OCI-LY7 (cell line): ENCODE measurements at regions not wholly inside any gene's neighbourhood (a gene's known extent, or its start where the extent isn't known, plus 50 kb on each side); places are given as distances from the start of the nearest gene placed in this dataset.

Experiments used
- BruUV-seq: library from RNA; stranded (reverse); fragments of 400-500 nt; replicated peaks from 2 replicates; lab custom pipeline; 2021; lab: Mats Ljungman, UMichigan
- CTCF ChIA-PET: fragments of 300-600 bp; sonication (Branson Sonifier 250); formaldehyde crosslinking; loops from one replicate; lab custom pipeline; 2022; ENCODE audit warnings: antibody characterized with exemption; ENCODE audit not compliant: unreplicated experiment; lab: Charles Lee
- POLR2A ChIA-PET: fragments of 300-600 bp; sonication (Branson Sonifier 250); formaldehyde crosslinking; loops from one replicate; lab custom pipeline; 2022; ENCODE audit warnings: antibody characterized with exemption; lab: Charles Lee
- DNase-seq: peaks from one replicate; pipeline ENCODE4 v3.0.0-alpha.2; 2015; ENCODE audit warnings: low spot score
- H2AFZ ChIP-seq: fragments of 200-600 bp; sonication (generic), shearing (Covaris generic); 2 replicates; pipeline ENCODE4 v1.6.1; 2014; ENCODE audit warnings: mild to moderate bottlenecking, antibody characterized with exemption, low read length, moderate library complexity
- H3K27ac ChIP-seq: fragments of 200-600 bp; sonication (generic); 2 replicates; pipeline ENCODE4 v1.5.1; 2014; ENCODE audit warnings: mixed run types, low read depth, mild to moderate bottlenecking, moderate library complexity, low read length, inconsistent platforms; ENCODE audit not compliant: poor library complexity, severe bottlenecking
- H3K36me3 ChIP-seq: fragments of 200-600 bp; sonication (generic); 2 replicates; pipeline ENCODE4 v1.6.1; 2014; ENCODE audit warnings: mild to moderate bottlenecking, antibody characterized with exemption, low read length, moderate library complexity, mixed read lengths; ENCODE audit not compliant: insufficient read depth
- H3K4me1 ChIP-seq: fragments of 200-600 bp; sonication (generic); 2 replicates; pipeline ENCODE4 v1.5.1; 2014; ENCODE audit warnings: mild to moderate bottlenecking, low read length; ENCODE audit not compliant: insufficient read depth, poor library complexity, severe bottlenecking
- H3K4me2 ChIP-seq: fragments of 200-600 bp; sonication (generic); 2 replicates; pipeline ENCODE4 v1.6.1; 2014; ENCODE audit warnings: mild to moderate bottlenecking, low read length
- H3K4me3 ChIP-seq: fragments of 200-600 bp; sonication (generic); 2 replicates; pipeline ENCODE4 v1.5.1; 2014; ENCODE audit warnings: mild to moderate bottlenecking, low read depth, low read length; ENCODE audit not compliant: poor library complexity, severe bottlenecking
- H3K79me2 ChIP-seq: fragments of 200-600 bp; sonication (generic); 2 replicates; pipeline ENCODE4 v1.6.1; 2016; ENCODE audit warnings: low read depth, mild to moderate bottlenecking, low read length, moderate library complexity, mixed read lengths; ENCODE audit not compliant: insufficient read depth
- H3K9me2 ChIP-seq: fragments of 200-600 bp; sonication (generic); 2 replicates; pipeline ENCODE4 v1.6.1; 2016; ENCODE audit warnings: mild to moderate bottlenecking, low read length, mixed read lengths; ENCODE audit not compliant: insufficient read depth
- H3K9me3 ChIP-seq: fragments of 200-600 bp; sonication (generic); 2 replicates; pipeline ENCODE4 v1.6.1; 2014; ENCODE audit warnings: mild to moderate bottlenecking, mixed run types, low read length, mixed read lengths
- H4K20me1 ChIP-seq: fragments of 200-600 bp; sonication (generic); 2 replicates; pipeline ENCODE4 v1.6.1; 2014; ENCODE audit warnings: mild to moderate bottlenecking, antibody characterized with exemption, low read length, moderate library complexity, mixed read lengths; ENCODE audit not compliant: insufficient read depth
- EZH2phosphoT487 ChIP-seq: fragments of 200-600 bp; sonication (generic); IDR thresholded peaks from 2 replicates; pipeline ENCODE4 v1.6.1; 2018; ENCODE audit warnings: low read depth, borderline replicate concordance, mild to moderate bottlenecking, mixed run types, antibody characterized with exemption, low read length, moderate library complexity, mixed read lengths
- intact Hi-C: fragments of 100-400 bp; cut with micrococcal nuclease; formaldehyde crosslinking; loops from one replicate; pipeline ENCODE4 v1.10.0; 2022; ENCODE audit not compliant: unreplicated experiment
- TF ChIP-seq, protein P1 (sequence below): fragments of 200-600 bp; sonication (generic); conservative IDR thresholded peaks from 2 replicates; pipeline ENCODE4 v1.5.1; 2014; ENCODE audit warnings: mild to moderate bottlenecking, antibody characterized with exemption, low read length, moderate library complexity, mixed read lengths

DNA sequence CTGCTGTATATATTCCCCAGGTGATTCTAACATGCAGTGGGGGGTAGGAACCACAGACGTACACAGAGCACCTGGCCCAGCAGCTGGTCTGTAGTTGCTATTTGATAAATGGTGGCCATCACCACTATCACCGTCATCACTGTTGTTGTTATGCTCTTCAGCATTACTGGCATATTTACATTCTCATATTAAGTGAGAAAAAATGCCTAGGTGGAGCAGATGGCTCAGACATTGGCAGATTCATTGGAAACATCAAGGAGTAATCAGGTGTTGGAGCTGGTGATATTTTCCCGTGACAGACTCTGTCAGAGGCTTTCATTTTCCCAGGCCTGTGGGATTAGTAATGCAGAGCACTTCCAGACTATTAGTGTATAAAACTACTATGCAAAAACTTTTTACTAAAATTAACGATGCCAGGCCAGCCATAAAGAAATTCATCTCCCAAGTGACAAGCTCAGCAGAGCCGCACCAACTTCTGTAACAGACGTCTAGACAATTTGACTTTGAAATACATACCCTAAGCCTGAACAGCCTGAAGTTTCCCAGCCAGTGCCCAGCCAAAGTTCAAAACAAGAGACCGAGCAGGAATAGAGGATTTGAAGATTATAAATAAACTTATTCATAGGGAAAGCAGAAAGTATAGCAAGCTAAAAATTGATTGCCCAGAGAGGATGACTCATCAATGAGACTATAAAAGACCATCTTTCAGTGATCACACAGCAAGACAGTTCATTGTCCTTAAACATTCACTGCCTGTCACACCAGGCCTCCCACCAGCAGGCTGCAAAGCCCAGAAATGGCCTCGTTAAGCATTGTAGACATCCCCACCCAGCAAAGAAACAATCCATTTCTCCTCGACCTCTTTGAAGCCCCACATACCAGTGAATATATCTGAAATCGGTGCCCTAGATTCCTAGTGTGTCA is 247.4 kb upstream of the CHAC2 start:
- intact Hi-C loops: no loop called here
- ChIA-PET POLR2A (no interaction called here), CTCF (no interaction called here)
- Histone ChIP-seq H3K36me3 (no peaks in the 10 kb centered on the region), H3K9me2 (no peaks in the 10 kb centered on the region), H4K20me1 (no peaks in the 10 kb centered on the region), H2AFZ (no peak overlapping the region), H3K4me2 (no peak overlapping the region), H3K27ac (no peak overlapping the region), H3K79me2 (no peaks in the 10 kb centered on the region), H3K9me3 (no peaks in the 10 kb centered on the region), H3K4me3 (no peak overlapping the region), H3K4me1 (no peaks in the 10 kb centered on the region)
- BruUV-seq: no TSS peak
- DNase-seq: no peak
- TF ChIP-seq EZH2phosphoT487: no peak
- TF ChIP-seq, protein P1, sequence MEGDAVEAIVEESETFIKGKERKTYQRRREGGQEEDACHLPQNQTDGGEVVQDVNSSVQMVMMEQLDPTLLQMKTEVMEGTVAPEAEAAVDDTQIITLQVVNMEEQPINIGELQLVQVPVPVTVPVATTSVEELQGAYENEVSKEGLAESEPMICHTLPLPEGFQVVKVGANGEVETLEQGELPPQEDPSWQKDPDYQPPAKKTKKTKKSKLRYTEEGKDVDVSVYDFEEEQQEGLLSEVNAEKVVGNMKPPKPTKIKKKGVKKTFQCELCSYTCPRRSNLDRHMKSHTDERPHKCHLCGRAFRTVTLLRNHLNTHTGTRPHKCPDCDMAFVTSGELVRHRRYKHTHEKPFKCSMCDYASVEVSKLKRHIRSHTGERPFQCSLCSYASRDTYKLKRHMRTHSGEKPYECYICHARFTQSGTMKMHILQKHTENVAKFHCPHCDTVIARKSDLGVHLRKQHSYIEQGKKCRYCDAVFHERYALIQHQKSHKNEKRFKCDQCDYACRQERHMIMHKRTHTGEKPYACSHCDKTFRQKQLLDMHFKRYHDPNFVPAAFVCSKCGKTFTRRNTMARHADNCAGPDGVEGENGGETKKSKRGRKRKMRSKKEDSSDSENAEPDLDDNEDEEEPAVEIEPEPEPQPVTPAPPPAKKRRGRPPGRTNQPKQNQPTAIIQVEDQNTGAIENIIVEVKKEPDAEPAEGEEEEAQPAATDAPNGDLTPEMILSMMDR: no peak

DNA sequence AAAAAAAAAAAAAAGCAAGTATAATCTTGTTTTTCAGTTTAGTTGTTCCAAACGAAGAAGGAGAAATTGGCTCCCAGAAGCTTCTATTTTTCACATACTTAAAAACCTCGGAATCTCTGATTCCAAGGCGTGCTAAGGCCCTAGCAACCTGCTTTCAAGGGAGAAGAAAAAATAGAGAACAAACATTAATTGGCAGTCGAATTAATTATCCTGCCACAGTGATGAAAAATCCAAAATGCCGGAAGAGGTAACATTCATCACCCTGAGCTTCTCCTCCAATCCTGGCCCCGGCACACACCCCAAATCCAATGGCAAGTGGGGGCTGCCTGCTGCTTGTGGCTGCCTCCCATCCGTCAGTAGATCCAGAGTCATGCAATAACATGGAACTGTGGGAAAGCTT is 250.2 kb upstream of the CHAC2 start:
- no peak overlapping the region for H3K4me2 ChIP-seq
- no peak overlapping the region for H3K4me3 ChIP-seq
- H3K4me1 ChIP-seq: no peaks in the 10 kb centered on the region
- H2AFZ ChIP-seq: no peak overlapping the region
- H4K20me1 ChIP-seq: no peaks in the 10 kb centered on the region
- H3K9me2 ChIP-seq: no peaks in the 10 kb centered on the region
- ChIA-PET POLR2A (no interaction called here), CTCF (no interaction called here)
- TF ChIP-seq, protein P1: no peak
- TF ChIP-seq EZH2phosphoT487: no peak
- no peaks in the 10 kb centered on the region for H3K36me3 ChIP-seq
- no peaks in the 10 kb centered on the region for H3K9me3 ChIP-seq
- BruUV-seq: no TSS peak
- no peak overlapping the region for H3K27ac ChIP-seq
- intact Hi-C loops: no loop called here
- no peak for DNase-seq
- no peaks in the 10 kb centered on the region for H3K79me2 ChIP-seq

DNA sequence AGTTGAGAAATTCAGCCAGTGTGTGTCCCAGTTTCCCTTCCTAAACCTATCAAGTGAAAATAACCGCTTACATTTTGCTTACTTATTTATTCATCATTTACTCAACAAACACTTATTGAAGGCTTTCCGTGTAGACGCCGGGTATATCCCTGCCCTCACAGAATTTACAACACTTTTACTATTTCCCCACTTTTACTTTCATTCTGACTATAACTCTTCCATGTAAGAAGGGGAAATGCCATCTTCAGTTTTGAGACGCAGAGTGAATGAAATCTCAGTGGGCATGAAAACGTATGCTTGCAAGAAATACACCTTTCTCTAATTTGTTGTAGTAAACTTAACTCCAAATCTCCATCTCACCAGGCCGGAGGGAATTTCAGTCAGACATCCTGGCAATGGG is 251.0 kb upstream of the CHAC2 start:
- CTCF ChIA-PET: no interaction called here
- H3K4me1 ChIP-seq: no peaks in the 10 kb centered on the region
- no peak for DNase-seq
- POLR2A ChIA-PET: no interaction called here
- no peak overlapping the region for H3K4me2 ChIP-seq
- H3K9me2 ChIP-seq: no peaks in the 10 kb centered on the region
- H3K36me3 ChIP-seq: no peaks in the 10 kb centered on the region
- intact Hi-C loops: no loop called here
- H3K79me2 ChIP-seq: no peaks in the 10 kb centered on the region
- TF ChIP-seq, protein P1: no peak
- TF ChIP-seq EZH2phosphoT487: no peak
- no peak overlapping the region for H2AFZ ChIP-seq
- H4K20me1 ChIP-seq: no peaks in the 10 kb centered on the region
- no peak overlapping the region for H3K27ac ChIP-seq
- H3K4me3 ChIP-seq: no peak overlapping the region
- H3K9me3 ChIP-seq: no peaks in the 10 kb centered on the region
- BruUV-seq: no TSS peak
